Cardiac fibroblast (primary cell): ENCODE measurements at regions not wholly inside any gene's neighbourhood (a gene's known extent, or its start where the extent isn't known, plus 50 kb on each side); places are given as distances from the start of the nearest gene placed in this dataset.
A peak's percentile ranks its signal among the peaks of the same experiment; 100 is the strongest.

Experiments
- DNase-seq, 2 donors: peaks; one replicate each; pipeline versions ENCODE4 v3.0.0 to v3.0.0-alpha.2; 2010; ENCODE audit warnings: low read depth in 2 of 2
- H3K4me3 ChIP-seq, 2 donors: replicated peaks in 1 of 2; 1 replicate in 1 of 2; 2 replicates in 1 of 2; pipeline ENCODE4 v1.5.1; 2011; ENCODE audit warnings: low read depth in 2 of 2, low read length in 2 of 2, mild to moderate bottlenecking in 2 of 2, moderate library complexity in 1 of 2
- TF ChIP-seq, protein P1 (sequence below): IDR thresholded peaks from one replicate; pipeline ENCODE4 v1.5.1; 2011; ENCODE audit warnings: low read depth, mild to moderate bottlenecking, low read length, inconsistent platforms

DNA sequence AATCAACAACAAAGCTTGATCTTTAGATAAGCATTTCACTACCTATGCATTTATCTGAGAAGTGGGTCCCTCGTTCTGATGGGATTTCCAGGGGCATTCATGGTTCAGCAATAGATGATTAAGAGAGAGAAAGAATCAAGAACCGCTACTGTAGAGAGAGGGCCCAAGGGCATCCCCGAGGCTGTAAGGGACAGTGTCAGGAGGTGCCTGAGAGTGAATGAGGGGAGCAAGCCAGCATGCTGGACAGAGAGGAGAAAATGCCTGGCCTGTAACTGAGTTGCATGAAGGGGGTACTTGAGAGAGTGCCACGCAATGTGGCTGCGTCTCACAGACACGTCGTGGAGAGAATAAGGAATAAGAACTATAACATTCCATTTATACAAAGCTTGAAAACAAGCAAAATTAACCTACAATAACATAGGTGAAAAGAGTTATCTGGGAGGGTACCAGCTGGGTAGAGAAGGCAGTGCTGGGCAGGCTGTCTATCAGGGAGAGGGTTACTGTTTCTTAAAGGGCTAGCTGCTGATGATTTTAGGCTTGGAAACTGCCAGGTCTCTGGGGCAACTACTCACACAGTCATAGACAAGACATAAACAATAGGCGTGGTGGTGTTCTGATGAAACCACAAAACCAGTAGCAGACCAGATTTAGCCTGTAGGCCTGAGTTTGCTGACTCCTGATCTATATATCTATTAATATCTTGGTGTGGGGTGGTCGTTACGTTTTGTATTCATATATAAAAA is 374.6 kb upstream of the CFAP20DC start:
- DNase-seq = peak; percentile 64 to 81
- H3K4me3 ChIP-seq = no peak overlapping the region
- TF ChIP-seq, protein P1, sequence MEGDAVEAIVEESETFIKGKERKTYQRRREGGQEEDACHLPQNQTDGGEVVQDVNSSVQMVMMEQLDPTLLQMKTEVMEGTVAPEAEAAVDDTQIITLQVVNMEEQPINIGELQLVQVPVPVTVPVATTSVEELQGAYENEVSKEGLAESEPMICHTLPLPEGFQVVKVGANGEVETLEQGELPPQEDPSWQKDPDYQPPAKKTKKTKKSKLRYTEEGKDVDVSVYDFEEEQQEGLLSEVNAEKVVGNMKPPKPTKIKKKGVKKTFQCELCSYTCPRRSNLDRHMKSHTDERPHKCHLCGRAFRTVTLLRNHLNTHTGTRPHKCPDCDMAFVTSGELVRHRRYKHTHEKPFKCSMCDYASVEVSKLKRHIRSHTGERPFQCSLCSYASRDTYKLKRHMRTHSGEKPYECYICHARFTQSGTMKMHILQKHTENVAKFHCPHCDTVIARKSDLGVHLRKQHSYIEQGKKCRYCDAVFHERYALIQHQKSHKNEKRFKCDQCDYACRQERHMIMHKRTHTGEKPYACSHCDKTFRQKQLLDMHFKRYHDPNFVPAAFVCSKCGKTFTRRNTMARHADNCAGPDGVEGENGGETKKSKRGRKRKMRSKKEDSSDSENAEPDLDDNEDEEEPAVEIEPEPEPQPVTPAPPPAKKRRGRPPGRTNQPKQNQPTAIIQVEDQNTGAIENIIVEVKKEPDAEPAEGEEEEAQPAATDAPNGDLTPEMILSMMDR = no peak

DNA sequence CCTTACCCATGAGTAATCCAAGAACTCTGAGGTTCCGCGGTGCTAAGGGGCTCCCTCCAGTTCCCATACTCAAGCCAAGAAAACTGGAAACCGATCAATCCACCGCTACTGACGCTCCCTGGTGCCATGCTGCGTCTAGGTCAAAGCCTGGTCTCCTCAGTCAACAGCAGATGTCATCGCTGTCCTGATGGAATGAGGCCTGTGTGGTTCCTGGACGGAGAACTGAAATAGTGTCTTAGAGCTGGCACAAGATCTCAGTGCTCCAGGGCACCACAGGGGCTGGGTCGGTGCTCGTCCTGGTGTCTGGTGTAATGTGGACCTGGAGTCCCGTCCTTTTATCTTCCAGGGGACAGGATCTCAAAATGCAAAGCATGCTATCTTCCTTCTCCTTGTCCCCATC is 373.9 kb upstream of the CFAP20DC start:
- no peak for DNase-seq
- no peak overlapping the region for H3K4me3 ChIP-seq
- TF ChIP-seq, protein P1 = no peak

DNA sequence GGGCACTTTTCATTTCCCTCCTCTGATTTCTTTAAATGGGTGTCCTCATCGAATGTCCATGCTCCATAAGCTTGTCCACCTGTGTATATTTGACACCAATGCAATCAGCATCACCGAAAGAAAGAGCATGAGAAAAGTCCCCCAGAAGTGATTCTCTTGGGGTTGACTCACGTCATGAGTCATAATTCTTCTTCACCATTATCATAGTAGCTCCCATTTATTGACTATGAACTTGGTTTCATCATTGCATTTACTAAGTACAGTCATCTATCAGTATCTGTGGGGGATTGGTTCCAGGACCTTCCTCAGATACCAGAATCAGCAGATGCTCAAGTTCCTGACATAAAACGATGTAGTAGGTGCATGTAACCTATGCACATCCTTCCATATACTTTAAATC is 372.5 kb upstream of the CFAP20DC start:
- DNase-seq = peak in 1 of 2 donors; percentile 62
- TF ChIP-seq, protein P1 = no peak
- H3K4me3 ChIP-seq = no peak overlapping the region

DNA sequence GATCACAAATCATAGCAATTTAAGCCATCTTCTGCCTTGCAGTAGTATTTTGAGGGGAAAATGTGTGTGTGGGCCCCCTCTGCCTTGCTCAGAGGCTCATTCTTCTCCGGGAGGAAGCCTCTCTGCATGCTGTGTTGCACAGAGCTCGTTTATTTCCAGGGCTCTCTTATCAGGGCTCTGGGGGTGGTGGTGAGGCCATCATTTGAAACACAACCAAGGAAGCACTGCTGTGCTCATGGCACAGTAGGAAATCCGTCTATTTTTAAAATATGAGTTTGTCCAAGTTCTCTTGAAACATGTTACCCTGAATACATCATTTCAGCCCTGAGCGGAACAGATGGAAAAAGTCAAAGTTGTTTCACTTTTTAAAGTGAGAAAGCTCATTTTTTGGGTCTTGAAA is 369.0 kb upstream of the CFAP20DC start:
- no peak overlapping the region for H3K4me3 ChIP-seq
- DNase-seq = no peak
- TF ChIP-seq, protein P1 = no peak

DNA sequence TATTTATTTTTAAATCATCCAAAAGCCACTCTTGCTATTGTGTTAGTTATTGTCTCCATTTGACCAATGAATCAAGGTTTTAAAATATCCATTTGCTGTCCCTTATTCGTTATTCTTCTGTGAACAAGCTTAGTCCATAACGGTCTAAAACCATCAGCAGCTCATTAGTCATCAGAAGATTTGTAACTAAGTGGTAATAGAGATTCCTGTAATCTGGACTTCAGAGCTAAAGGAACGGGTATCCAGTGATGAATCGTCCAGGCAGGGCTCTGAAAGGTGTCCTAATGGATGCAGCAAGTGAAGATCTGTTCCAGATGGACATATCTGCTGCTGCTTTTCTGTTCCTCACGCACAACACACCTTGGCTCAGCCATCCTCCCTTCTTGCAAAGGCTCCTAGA is 362.7 kb upstream of the CFAP20DC start:
- no peak for DNase-seq
- no peak overlapping the region for H3K4me3 ChIP-seq
- TF ChIP-seq, protein P1 = no peak

DNA sequence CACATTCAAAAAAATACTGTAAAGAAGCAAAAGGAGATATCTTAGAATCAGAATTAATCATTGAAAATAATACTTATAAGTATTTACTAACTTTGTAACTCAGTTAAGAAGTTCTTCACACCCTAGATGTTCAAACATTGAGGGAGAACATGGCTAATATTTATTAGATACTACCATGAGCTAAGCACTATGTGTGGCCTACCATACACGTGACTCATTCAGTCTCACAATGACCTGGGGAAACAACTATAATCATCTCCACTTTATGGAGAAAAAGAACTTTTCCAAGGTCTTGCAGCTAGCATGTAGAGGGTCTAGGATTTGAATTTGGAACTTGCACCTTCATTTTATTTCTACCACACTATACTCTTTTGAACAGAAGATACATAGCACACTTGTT is 361.9 kb upstream of the CFAP20DC start:
- no peak for DNase-seq
- no peak overlapping the region for H3K4me3 ChIP-seq
- TF ChIP-seq, protein P1 = no peak

DNA sequence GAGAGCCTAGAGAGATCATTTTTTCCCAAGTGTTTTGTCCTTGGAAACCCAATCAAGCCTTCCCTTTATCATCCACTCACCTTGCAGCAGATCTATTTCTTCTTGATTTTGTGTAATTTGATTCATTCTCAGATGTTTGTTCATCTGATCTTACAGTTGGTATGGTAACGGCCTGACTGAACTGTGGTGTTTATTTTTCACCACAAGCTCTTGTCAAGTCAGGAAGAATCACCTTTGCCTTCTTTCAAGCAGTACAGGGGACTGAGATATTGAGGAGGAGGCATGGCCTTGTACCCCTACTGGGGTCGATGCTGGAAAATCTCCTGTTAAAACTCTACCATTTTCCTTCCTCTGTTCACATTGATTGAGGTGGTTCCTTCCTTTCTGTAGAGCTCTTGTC is 361.4 kb upstream of the CFAP20DC start:
- DNase-seq = no peak
- TF ChIP-seq, protein P1 = no peak
- no peak overlapping the region for H3K4me3 ChIP-seq
